ENCODE measurements at regions not wholly inside any gene's neighbourhood (a gene's known extent, or its start where the extent isn't known, plus 50 kb on each side); places are given as distances from the start of the nearest gene placed in this dataset.

DNA sequence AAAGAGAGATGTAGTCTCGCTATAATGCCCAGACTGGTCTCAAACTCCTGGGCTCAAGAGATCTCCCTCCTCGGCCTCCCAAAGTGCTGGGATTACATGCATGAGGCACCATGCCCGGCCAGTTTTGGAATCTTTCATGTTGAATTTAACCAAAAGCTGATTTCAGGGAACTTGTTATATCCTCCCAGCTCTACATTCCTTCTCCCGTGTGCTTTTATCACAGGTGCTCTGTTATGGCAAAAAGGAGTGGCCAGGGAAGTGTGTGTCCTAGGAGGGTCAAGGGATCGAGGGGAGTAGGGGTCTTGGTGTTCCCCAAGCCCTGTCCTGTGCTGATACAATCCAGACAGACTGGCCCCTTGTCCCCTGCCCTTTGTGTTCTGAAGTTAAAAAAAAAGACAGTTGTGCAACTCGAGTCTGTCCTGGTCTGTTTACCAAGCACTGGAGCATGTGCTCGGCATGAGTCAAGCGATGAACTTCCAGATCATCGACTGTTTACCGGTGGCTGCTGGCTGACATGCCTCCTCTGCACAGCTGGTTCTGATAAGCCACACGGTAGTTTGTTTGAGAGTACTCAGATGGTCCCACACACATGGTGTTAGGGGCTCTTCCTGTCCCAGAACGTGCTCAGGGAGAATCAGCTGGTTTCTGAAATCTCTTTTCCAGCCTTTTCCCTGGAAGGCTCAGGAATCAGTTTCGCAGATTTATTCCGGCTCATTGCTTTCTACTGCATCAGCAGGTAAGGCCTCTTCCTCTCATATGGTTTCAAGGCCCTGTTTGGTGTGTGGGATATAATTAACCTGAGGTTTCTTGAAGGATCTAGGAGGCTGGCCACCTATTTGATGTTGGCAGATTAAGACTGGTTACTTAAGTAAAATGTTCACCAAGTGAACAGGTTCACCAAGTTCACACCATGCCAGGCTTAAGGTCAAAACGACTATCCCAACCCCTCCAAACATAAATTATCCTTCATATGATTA is 52.6 kb upstream of the NAA20 start (continued):
- TF ChIP-seq, protein P1, sequence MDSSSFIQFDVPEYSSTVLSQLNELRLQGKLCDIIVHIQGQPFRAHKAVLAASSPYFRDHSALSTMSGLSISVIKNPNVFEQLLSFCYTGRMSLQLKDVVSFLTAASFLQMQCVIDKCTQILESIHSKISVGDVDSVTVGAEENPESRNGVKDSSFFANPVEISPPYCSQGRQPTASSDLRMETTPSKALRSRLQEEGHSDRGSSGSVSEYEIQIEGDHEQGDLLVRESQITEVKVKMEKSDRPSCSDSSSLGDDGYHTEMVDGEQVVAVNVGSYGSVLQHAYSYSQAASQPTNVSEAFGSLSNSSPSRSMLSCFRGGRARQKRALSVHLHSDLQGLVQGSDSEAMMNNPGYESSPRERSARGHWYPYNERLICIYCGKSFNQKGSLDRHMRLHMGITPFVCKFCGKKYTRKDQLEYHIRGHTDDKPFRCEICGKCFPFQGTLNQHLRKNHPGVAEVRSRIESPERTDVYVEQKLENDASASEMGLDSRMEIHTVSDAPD (CRISPR knock-in tag; IDR thresholded peaks at IDR 0.05): peak; percentile 100
- TF ChIP-seq HOXA9 (CRISPR knock-in tag; IDR thresholded peaks at IDR 0.05; ENCODE audit: borderline replicate concordance) (peak; percentile 99), CCDC6 (CRISPR knock-in tag; IDR thresholded peaks at IDR 0.05) (peak; percentile 100), KMT2B (CRISPR knock-in tag; IDR thresholded peaks at IDR 0.05) (peak; percentile 98), NR2C2 (CRISPR knock-in tag; IDR thresholded peaks at IDR 0.05; ENCODE audit: borderline replicate concordance) (peak; percentile 93), NFIC (IDR thresholded peaks at IDR 0.05; ENCODE audit: low read length) (peak; percentile 93), HOXD1 (CRISPR knock-in tag; IDR thresholded peaks at IDR 0.05) (peak; percentile 98), ZNF382 (CRISPR knock-in tag; IDR thresholded peaks at IDR 0.05; ENCODE audit: borderline replicate concordance) (no peak), RFXANK (CRISPR knock-in tag; IDR thresholded peaks at IDR 0.05) (peak; percentile 94), TBX3 (IDR thresholded peaks at IDR 0.05; ENCODE audit: borderline replicate concordance) (peak; percentile 16; the same call in 1 of the 2 replicates), SIN3A (IDR thresholded peaks at IDR 0.05; ENCODE audit: borderline replicate concordance, low read depth, low read length) (peak; percentile 94), GATAD2A (CRISPR knock-in tag; IDR thresholded peaks at IDR 0.05) (peak; percentile 100), HMGA1 (CRISPR knock-in tag; conservative IDR thresholded peaks at IDR 0.05) (no peak), ZNF629 (CRISPR knock-in tag; conservative IDR thresholded peaks at IDR 0.05) (peak; percentile 88), ZNF460 (CRISPR knock-in tag; IDR thresholded peaks at IDR 0.05; ENCODE audit: borderline replicate concordance) (peak; percentile 87; the same call in 1 of the 2 replicates), ZNF530 (CRISPR knock-in tag; IDR thresholded peaks at IDR 0.05; ENCODE audit: low read depth) (peak; percentile 97)
- TF ChIP-seq, protein P2, sequence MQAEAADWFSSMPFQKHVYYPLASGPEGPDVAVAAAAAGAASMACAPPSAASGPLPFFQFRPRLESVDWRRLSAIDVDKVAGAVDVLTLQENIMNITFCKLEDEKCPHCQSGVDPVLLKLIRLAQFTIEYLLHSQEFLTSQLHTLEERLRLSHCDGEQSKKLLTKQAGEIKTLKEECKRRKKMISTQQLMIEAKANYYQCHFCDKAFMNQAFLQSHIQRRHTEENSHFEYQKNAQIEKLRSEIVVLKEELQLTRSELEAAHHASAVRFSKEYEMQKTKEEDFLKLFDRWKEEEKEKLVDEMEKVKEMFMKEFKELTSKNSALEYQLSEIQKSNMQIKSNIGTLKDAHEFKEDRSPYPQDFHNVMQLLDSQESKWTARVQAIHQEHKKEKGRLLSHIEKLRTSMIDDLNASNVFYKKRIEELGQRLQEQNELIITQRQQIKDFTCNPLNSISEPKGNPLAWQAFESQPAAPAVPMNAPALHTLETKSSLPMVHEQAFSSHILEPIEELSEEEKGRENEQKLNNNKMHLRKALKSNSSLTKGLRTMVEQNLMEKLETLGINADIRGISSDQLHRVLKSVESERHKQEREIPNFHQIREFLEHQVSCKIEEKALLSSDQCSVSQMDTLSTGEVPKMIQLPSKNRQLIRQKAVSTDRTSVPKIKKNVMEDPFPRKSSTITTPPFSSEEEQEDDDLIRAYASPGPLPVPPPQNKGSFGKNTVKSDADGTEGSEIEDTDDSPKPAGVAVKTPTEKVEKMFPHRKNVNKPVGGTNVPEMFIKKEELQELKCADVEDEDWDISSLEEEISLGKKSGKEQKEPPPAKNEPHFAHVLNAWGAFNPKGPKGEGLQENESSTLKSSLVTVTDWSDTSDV (CRISPR knock-in tag; IDR thresholded peaks at IDR 0.05): peak; percentile 100
- TF ChIP-seq, protein P3, sequence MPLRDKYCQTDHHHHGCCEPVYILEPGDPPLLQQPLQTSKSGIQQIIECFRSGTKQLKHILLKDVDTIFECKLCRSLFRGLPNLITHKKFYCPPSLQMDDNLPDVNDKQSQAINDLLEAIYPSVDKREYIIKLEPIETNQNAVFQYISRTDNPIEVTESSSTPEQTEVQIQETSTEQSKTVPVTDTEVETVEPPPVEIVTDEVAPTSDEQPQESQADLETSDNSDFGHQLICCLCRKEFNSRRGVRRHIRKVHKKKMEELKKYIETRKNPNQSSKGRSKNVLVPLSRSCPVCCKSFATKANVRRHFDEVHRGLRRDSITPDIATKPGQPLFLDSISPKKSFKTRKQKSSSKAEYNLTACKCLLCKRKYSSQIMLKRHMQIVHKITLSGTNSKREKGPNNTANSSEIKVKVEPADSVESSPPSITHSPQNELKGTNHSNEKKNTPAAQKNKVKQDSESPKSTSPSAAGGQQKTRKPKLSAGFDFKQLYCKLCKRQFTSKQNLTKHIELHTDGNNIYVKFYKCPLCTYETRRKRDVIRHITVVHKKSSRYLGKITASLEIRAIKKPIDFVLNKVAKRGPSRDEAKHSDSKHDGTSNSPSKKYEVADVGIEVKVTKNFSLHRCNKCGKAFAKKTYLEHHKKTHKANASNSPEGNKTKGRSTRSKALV (CRISPR knock-in tag; IDR thresholded peaks at IDR 0.05): peak; percentile 99
- TF ChIP-seq, protein P4, sequence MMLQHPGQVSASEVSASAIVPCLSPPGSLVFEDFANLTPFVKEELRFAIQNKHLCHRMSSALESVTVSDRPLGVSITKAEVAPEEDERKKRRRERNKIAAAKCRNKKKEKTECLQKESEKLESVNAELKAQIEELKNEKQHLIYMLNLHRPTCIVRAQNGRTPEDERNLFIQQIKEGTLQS (CRISPR knock-in tag; IDR thresholded peaks at IDR 0.05): peak; percentile 91
- TF ChIP-seq, protein P5, sequence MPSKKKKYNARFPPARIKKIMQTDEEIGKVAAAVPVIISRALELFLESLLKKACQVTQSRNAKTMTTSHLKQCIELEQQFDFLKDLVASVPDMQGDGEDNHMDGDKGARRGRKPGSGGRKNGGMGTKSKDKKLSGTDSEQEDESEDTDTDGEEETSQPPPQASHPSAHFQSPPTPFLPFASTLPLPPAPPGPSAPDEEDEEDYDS (CRISPR knock-in tag; IDR thresholded peaks at IDR 0.05): peak; percentile 85
- TF ChIP-seq, protein P6, sequence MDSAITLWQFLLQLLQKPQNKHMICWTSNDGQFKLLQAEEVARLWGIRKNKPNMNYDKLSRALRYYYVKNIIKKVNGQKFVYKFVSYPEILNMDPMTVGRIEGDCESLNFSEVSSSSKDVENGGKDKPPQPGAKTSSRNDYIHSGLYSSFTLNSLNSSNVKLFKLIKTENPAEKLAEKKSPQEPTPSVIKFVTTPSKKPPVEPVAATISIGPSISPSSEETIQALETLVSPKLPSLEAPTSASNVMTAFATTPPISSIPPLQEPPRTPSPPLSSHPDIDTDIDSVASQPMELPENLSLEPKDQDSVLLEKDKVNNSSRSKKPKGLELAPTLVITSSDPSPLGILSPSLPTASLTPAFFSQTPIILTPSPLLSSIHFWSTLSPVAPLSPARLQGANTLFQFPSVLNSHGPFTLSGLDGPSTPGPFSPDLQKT (CRISPR knock-in tag; IDR thresholded peaks at IDR 0.05; ENCODE audit: borderline replicate concordance): no peak

Measured in HepG2 (cell line).